H1 (cell line): ENCODE measurements at regions not wholly inside any gene's neighbourhood (a gene's known extent, or its start where the extent isn't known, plus 50 kb on each side); places are given as distances from the start of the nearest gene placed in this dataset.

Source experiments
- BACH1 ChIP-seq: IDR thresholded peaks from 2 replicates; pipeline ENCODE4 v1.6.1; 2012; ENCODE audit warnings: low read length, improper control_type of control experiment
- BRCA1 ChIP-seq: IDR thresholded peaks from 2 replicates; pipeline ENCODE4 v1.6.1; 2012; ENCODE audit warnings: low read depth, low read length, improper control_type of control experiment
- CEBPB ChIP-seq: IDR thresholded peaks from 2 replicates; pipeline ENCODE4 v1.6.1; 2012; ENCODE audit warnings: low read depth, low read length
- E2F6 ChIP-seq: IDR thresholded peaks from 2 replicates; pipeline ENCODE4 v1.6.1; 2012; ENCODE audit warnings: inconsistent platforms
- GTF2F1 ChIP-seq: IDR thresholded peaks from 2 replicates; pipeline ENCODE4 v1.6.1; 2012; ENCODE audit warnings: low read depth, low read length, improper control_type of control experiment, borderline replicate concordance
- HDAC6 ChIP-seq: IDR thresholded peaks from one replicate; pipeline ENCODE4 v1.7.1; 2012; ENCODE audit warnings: low read depth, mild to moderate bottlenecking, inconsistent platforms, low read length, moderate library complexity
- JUND ChIP-seq: IDR thresholded peaks from 2 replicates; pipeline ENCODE4 v1.6.1; 2011; ENCODE audit warnings: mild to moderate bottlenecking, improper control_type of control experiment, low read length
- MAFK ChIP-seq: IDR thresholded peaks from 2 replicates; pipeline ENCODE4 v1.6.1; 2012; ENCODE audit warnings: low read depth, mild to moderate bottlenecking, improper control_type of control experiment, low read length
- SP1 ChIP-seq: IDR thresholded peaks from 2 replicates; pipeline ENCODE4 v1.6.1; 2011; ENCODE audit warnings: low read depth, low read length
- SUZ12 ChIP-seq: fragments of 200-600 bp; sonication (generic); IDR thresholded peaks from 2 replicates; pipeline ENCODE4 v1.6.1; 2012; ENCODE audit warnings: mild to moderate bottlenecking, inconsistent platforms, low read length, moderate library complexity, mixed read lengths
- TAF1 ChIP-seq: IDR thresholded peaks from 2 replicates; pipeline ENCODE4 v1.6.1; 2011; ENCODE audit warnings: mild to moderate bottlenecking, low read depth, low read length
- TBP ChIP-seq: IDR thresholded peaks from 2 replicates; pipeline ENCODE4 v1.6.1; 2011; ENCODE audit warnings: low read depth, low read length, improper control_type of control experiment
- ZNF274 ChIP-seq: IDR thresholded peaks from 2 replicates; pipeline ENCODE4 v1.7.0; 2012; ENCODE audit warnings: low read length, borderline replicate concordance; ENCODE audit errors: extremely low read depth

- no peak for TF ChIP-seq TAF1
- no peak for TF ChIP-seq HDAC6
- no peak for TF ChIP-seq E2F6
- no peak for TF ChIP-seq BRCA1
- no peak for TF ChIP-seq MAFK
- TF ChIP-seq CEBPB, result no peak
- TF ChIP-seq TBP, result no peak
- no peak for TF ChIP-seq GTF2F1
- no peak for TF ChIP-seq SUZ12
- TF ChIP-seq SP1, result no peak
- no peak for TF ChIP-seq JUND
- no peak for TF ChIP-seq BACH1
- no peak for TF ChIP-seq ZNF274
Observed at GRCh38 chr21:26379561-26379960, 193.5 kb downstream of the CYYR1 start (continued).
